H1 (cell line): ENCODE measurements at regions not wholly inside any gene's neighbourhood (a gene's known extent, or its start where the extent isn't known, plus 50 kb on each side); places are given as distances from the start of the nearest gene placed in this dataset.

ENCODE experiments used
- CTCF ChIA-PET: fragments of 300-600 bp; sonication (Branson Sonifier 250); formaldehyde crosslinking; loops from one replicate; lab custom pipeline; 2021; ENCODE audit not compliant: partially characterized antibody; lab: Charles Lee
- POLR2A ChIA-PET: fragments of 300-600 bp; sonication (Branson Sonifier 250); formaldehyde crosslinking; loops from one replicate; lab custom pipeline; 2021; ENCODE audit warnings: inconsistent platforms; ENCODE audit not compliant: partially characterized antibody; lab: Charles Lee
- DNase-seq, 2 experiments: peaks; one replicate each; pipeline versions ENCODE4 v3.0.0 to v3.0.0-alpha.2; 2010 to 2022; ENCODE audit warnings: low spot score in 2 of 2, low read depth in 1 of 2, mixed read lengths in 1 of 2
- FAIRE-seq: peaks from 2 replicates; lab custom pipeline; 2011; peaks lifted over from hg19 to GRCh38; lab: Jason Lieb, UNC
- H2AFZ ChIP-seq: 2 replicates; pipeline ENCODE4 v1.8.1; 2012; ENCODE audit warnings: low read length, inconsistent platforms
- H2AK5ac ChIP-seq: 2 replicates; pipeline ENCODE4 v1.6.1; 2013; ENCODE audit warnings: low read depth, low read length
- H2BK120ac ChIP-seq: replicated peaks from 2 replicates; pipeline ENCODE3; 2013; ENCODE audit warnings: low read depth, low read length, inconsistent platforms
- H2BK12ac ChIP-seq: 2 replicates; pipeline ENCODE4 v1.6.1; 2013; ENCODE audit warnings: low read depth, low read length
- H2BK15ac ChIP-seq: 2 replicates; pipeline ENCODE4 v1.6.1; 2013; ENCODE audit warnings: low read length
- H2BK20ac ChIP-seq: 2 replicates; pipeline ENCODE4 v1.6.1; 2013; ENCODE audit warnings: low read length
- H2BK5ac ChIP-seq: 2 replicates; pipeline ENCODE4 v1.6.1; 2013; ENCODE audit warnings: low read depth, low read length
- H3K14ac ChIP-seq: 2 replicates; pipeline ENCODE4 v1.6.1; 2013; ENCODE audit warnings: inconsistent platforms; ENCODE audit not compliant: insufficient read length
- H3K18ac ChIP-seq: 2 replicates; pipeline ENCODE4 v1.6.1; 2013; ENCODE audit warnings: low read length; ENCODE audit errors: extremely low read depth
- H3K23ac ChIP-seq: 2 replicates; pipeline ENCODE4 v1.6.1; 2013; ENCODE audit warnings: inconsistent platforms; ENCODE audit not compliant: insufficient read length
- H3K23me2 ChIP-seq: 2 replicates; pipeline ENCODE4 v1.6.1; 2013; ENCODE audit warnings: low read depth, low read length
- H3K27ac ChIP-seq: 2 replicates; pipeline ENCODE4 v1.6.1; 2011; ENCODE audit warnings: low read depth, low read length, inconsistent platforms
- H3K27me3 ChIP-seq, 4 experiments: replicated peaks in 1 of 4; 1 replicate in 1 of 4; 2 replicates in 3 of 4; pipeline versions ENCODE4 v1.6.1 to v1.8.1; 2011 to 2013; ENCODE audit warnings: low read length in 3 of 4, mild to moderate bottlenecking in 3 of 4, inconsistent platforms in 2 of 4, mixed read lengths in 2 of 4, moderate library complexity in 1 of 4; ENCODE audit not compliant: control insufficient read depth in 3 of 4, insufficient read depth in 3 of 4; ENCODE audit errors: extremely low read depth in 1 of 4
- H3K36me3 ChIP-seq, 4 experiments: 2 replicates each; pipeline versions ENCODE4 v1.6.1 to v1.8.1; 2011 to 2013; ENCODE audit warnings: mild to moderate bottlenecking in 4 of 4, low read length in 3 of 4, moderate library complexity in 2 of 4, control low read depth in 1 of 4, inconsistent platforms in 1 of 4; ENCODE audit not compliant: insufficient read depth in 4 of 4, control insufficient read depth in 2 of 4
- H3K4ac ChIP-seq: replicated peaks from 2 replicates; pipeline ENCODE3; 2013; ENCODE audit warnings: low read length, low read depth, mixed read lengths, inconsistent platforms; ENCODE audit not compliant: insufficient read length
- H3K4me1 ChIP-seq, 4 experiments: replicated peaks in 1 of 4; 1 replicate in 1 of 4; 2 replicates in 3 of 4; pipeline versions ENCODE4 v1.6.1 to v1.8.1; 2011 to 2013; ENCODE audit warnings: low read length in 3 of 4, inconsistent platforms in 2 of 4, mixed read lengths in 1 of 4; ENCODE audit not compliant: insufficient read depth in 4 of 4, control insufficient read depth in 3 of 4
- H3K4me2 ChIP-seq, 2 experiments: 2 replicates each; pipeline versions ENCODE4 v1.6.1 to v1.8.1; 2011 to 2013; ENCODE audit warnings: low read depth in 2 of 2, low read length in 2 of 2, control low read depth in 1 of 2, inconsistent platforms in 1 of 2, mild to moderate bottlenecking in 1 of 2; ENCODE audit not compliant: insufficient read depth in 1 of 2
- H3K4me3 ChIP-seq, 4 experiments: fragments of 200-600, 300-600 bp in 1 of 4; sonication (generic), shearing (Covaris generic), sonication (Bioruptor Twin) in 1 of 4; 2 replicates each; pipeline versions ENCODE4 v1.5.1 to v1.8.1; 2011 to 2016; ENCODE audit warnings: low read length in 4 of 4, low read depth in 3 of 4, control low read depth in 2 of 4, inconsistent platforms in 2 of 4, mild to moderate bottlenecking in 2 of 4, mixed read lengths in 1 of 4, moderate library complexity in 1 of 4; ENCODE audit not compliant: insufficient read depth in 2 of 4; ENCODE audit errors: extremely low read depth in 1 of 4
- H3K56ac ChIP-seq: replicated peaks from 2 replicates; pipeline ENCODE3; 2013; ENCODE audit warnings: low read depth, mild to moderate bottlenecking, mixed read lengths, low read length, inconsistent platforms; ENCODE audit not compliant: insufficient read length
- H3K79me1 ChIP-seq: 2 replicates; pipeline ENCODE4 v1.6.1; 2013; ENCODE audit warnings: low read depth, low read length, control low read depth
- H3K79me2 ChIP-seq, 2 experiments: 2 replicates each; pipeline versions ENCODE4 v1.6.1 to v1.8.1; 2012 to 2013; ENCODE audit warnings: low read length in 2 of 2, mild to moderate bottlenecking in 2 of 2, inconsistent platforms in 1 of 2; ENCODE audit not compliant: insufficient read depth in 2 of 2, control insufficient read depth in 1 of 2
- H3K9ac ChIP-seq, 4 experiments: replicated peaks in 1 of 4; 1 replicate in 1 of 4; 2 replicates in 3 of 4; pipeline versions ENCODE4 v1.6.1 to v1.8.1; 2011 to 2013; ENCODE audit warnings: low read depth in 3 of 4, low read length in 3 of 4, control low read depth in 2 of 4, mild to moderate bottlenecking in 2 of 4, moderate library complexity in 2 of 4, inconsistent platforms in 1 of 4; ENCODE audit errors: extremely low read depth in 1 of 4
- H3K9me3 ChIP-seq, 2 experiments: 2 replicates each; pipeline versions ENCODE4 v1.6.1 to v1.8.1; 2012 to 2013; ENCODE audit warnings: mild to moderate bottlenecking in 2 of 2, moderate library complexity in 2 of 2, control low read depth in 1 of 2, inconsistent platforms in 1 of 2, low read depth in 1 of 2, low read length in 1 of 2, mixed read lengths in 1 of 2; ENCODE audit not compliant: insufficient read depth in 2 of 2
- H4K20me1 ChIP-seq, 2 experiments: replicated peaks in 1 of 2; 2 replicates each; pipeline versions ENCODE3 to v1.8.1; 2011 to 2013; ENCODE audit warnings: inconsistent platforms in 2 of 2, low read length in 2 of 2, mild to moderate bottlenecking in 1 of 2; ENCODE audit not compliant: insufficient read depth in 2 of 2, control insufficient read depth in 1 of 2
- H4K5ac ChIP-seq: 2 replicates; pipeline ENCODE4 v1.6.1; 2013; ENCODE audit warnings: low read length, low read depth, mixed read lengths, inconsistent platforms; ENCODE audit not compliant: insufficient read length
- H4K8ac ChIP-seq: 2 replicates; pipeline ENCODE4 v1.8.0; 2013; ENCODE audit warnings: mild to moderate bottlenecking, moderate library complexity, low read length, inconsistent platforms; ENCODE audit not compliant: insufficient read depth; ENCODE audit errors: extremely low read depth
- H4K91ac ChIP-seq: replicated peaks from 2 replicates; pipeline ENCODE3; 2013; ENCODE audit warnings: low read length, mixed read lengths, inconsistent platforms; ENCODE audit not compliant: insufficient read length
- BACH1 ChIP-seq: IDR thresholded peaks from 2 replicates; pipeline ENCODE4 v1.6.1; 2012; ENCODE audit warnings: low read length, improper control_type of control experiment
- CBX5 ChIP-seq: fragments of 300-800, 300-1000 bp; sonication (generic); IDR thresholded peaks from 2 replicates; pipeline ENCODE4 v1.7.1; 2016; ENCODE audit warnings: antibody characterized with exemption, low read length, low read depth
- EGR1 ChIP-seq: IDR thresholded peaks from 2 replicates; pipeline ENCODE4 v1.6.1; 2011; ENCODE audit warnings: low read depth, low read length, borderline replicate concordance
- TAF1 ChIP-seq: IDR thresholded peaks from 2 replicates; pipeline ENCODE4 v1.6.1; 2011; ENCODE audit warnings: mild to moderate bottlenecking, low read depth, low read length
- TEAD4 ChIP-seq: IDR thresholded peaks from 2 replicates; pipeline ENCODE4 v1.6.1; 2012; ENCODE audit warnings: low read depth, low read length, inconsistent platforms, mixed read lengths
- WGBS, 2 experiments: shearing (Covaris generic) in 1 of 2; methylation state at CpG; one replicate each; pipeline versions ENCODE4 v1.1.6 to v1.1.7; 2013 to 2015; ENCODE audit warnings: low lambda C conversion rate in 2 of 2, mixed read lengths in 2 of 2, inconsistent platforms in 1 of 2, low coverage in 1 of 2, missing lambda C conversion rate in 1 of 2; ENCODE audit not compliant: insufficient replicate concordance in 2 of 2, insufficient coverage in 1 of 2, insufficient read length in 1 of 2; ENCODE audit errors: extremely low coverage in 1 of 2, missing lambda C conversion rate in 1 of 2; 5-methylcytosine and 5-hydroxymethylcytosine counted together

- Histone ChIP-seq H3K4me1 (no peaks in the 10 kb centered on the region), H3K56ac (no peak overlapping the region), H4K20me1 (no peaks in the 10 kb centered on the region), H2BK12ac (no peak overlapping the region), H3K36me3 (no peaks in the 10 kb centered on the region), H3K18ac (no peak overlapping the region), H3K79me2 (no peaks in the 10 kb centered on the region), H2BK15ac (no peak overlapping the region), H2AFZ (no peak overlapping the region), H3K9me3 (no peaks in the 10 kb centered on the region), H2BK120ac (no peak overlapping the region), H3K23me2 (no peaks in the 10 kb centered on the region), H2BK5ac (no peak overlapping the region), H2AK5ac (no peak overlapping the region), H3K4me2 (no peak overlapping the region), H4K91ac (no peak overlapping the region), H3K4ac (no peak overlapping the region), H3K79me1 (no peaks in the 10 kb centered on the region), H2BK20ac (no peak overlapping the region), H3K27me3 (no peaks in the 10 kb centered on the region), H3K4me3 (no peak overlapping the region), H3K23ac (no peak overlapping the region), H4K5ac (no peak overlapping the region), H3K14ac (no peak overlapping the region), H3K27ac (no peak overlapping the region), H4K8ac (no peak overlapping the region), H3K9ac (no peak overlapping the region)
- ChIA-PET POLR2A (interaction anchor here (0.6 to 1.5 kb wide), 3 partner anchors 11 to 143 kb away, joined by 3 to 5 read pairs (median 3); no protein-coding TSS in a partner anchor), CTCF (no interaction called here)
- TF ChIP-seq TAF1 (no peak), CBX5 (no peak), BACH1 (no peak), EGR1 (no peak), TEAD4 (no peak)
- FAIRE-seq: no peak
- no peak for DNase-seq
- 95% methylated on average over 2 of the region's 2 CpGs; no CpG with 5 or more reads in 1 of the 2 experiments for WGBS, 2 experiments
Observed at GRCh38 chr19:20385061-20385460, 180.5 kb downstream of the ZNF737 start.
